Panc1 (cell line): ENCODE measurements at regions not wholly inside any gene's neighbourhood (a gene's known extent, or its start where the extent isn't known, plus 50 kb on each side); places are given as distances from the start of the nearest gene placed in this dataset.

Source experiments
- POLR2AphosphoS5 ChIP-seq: IDR thresholded peaks from 2 replicates; pipeline ENCODE4 v1.6.1; 2012; ENCODE audit warnings: mild to moderate bottlenecking, low read depth, low read length, moderate library complexity
- SIN3A ChIP-seq: IDR thresholded peaks from 2 replicates; pipeline ENCODE4 v1.6.1; 2012; ENCODE audit warnings: low read depth, mild to moderate bottlenecking, low read length, moderate library complexity, borderline replicate concordance; ENCODE audit not compliant: insufficient read depth
- TCF7L2 ChIP-seq: IDR thresholded peaks from 2 replicates; pipeline ENCODE4 v1.6.1; 2011; ENCODE audit warnings: mild to moderate bottlenecking, low read depth, low read length, inconsistent platforms
- TF ChIP-seq, protein P1 (sequence below): fragments of 450-650 bp; IDR thresholded peaks from 2 replicates; pipeline ENCODE4 v1.5.1; 2017; ENCODE audit warnings: mild to moderate bottlenecking
- TF ChIP-seq, protein P2 (sequence below), 2 experiments: IDR thresholded peaks; 2 replicates each; pipeline ENCODE4 v1.6.1; 2011 to 2012; ENCODE audit warnings: low read depth in 2 of 2, control low read depth in 1 of 2, low read length in 1 of 2, mild to moderate bottlenecking in 1 of 2, moderate library complexity in 1 of 2; ENCODE audit not compliant: insufficient read depth in 1 of 2

DNA sequence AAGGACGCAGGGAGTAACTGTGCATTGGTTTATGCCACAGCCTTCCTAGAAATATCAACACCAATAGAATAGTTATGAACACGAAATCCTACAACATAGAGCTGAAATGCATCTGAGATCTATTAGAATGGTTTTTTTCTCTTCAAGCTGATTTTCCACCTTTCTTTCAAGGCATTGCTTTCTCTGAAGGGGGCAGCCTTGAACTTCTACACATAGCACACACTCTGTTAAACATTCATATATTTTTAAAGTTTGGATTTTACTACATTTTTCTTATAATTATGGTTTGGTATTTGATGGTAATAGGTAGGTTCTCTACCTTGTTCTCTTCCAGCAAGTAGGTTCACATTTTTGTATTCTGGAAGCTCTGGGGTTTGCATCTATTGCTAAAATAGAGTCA, 661.8 kb downstream of the SEMA5A start:
- TF ChIP-seq, protein P1, sequence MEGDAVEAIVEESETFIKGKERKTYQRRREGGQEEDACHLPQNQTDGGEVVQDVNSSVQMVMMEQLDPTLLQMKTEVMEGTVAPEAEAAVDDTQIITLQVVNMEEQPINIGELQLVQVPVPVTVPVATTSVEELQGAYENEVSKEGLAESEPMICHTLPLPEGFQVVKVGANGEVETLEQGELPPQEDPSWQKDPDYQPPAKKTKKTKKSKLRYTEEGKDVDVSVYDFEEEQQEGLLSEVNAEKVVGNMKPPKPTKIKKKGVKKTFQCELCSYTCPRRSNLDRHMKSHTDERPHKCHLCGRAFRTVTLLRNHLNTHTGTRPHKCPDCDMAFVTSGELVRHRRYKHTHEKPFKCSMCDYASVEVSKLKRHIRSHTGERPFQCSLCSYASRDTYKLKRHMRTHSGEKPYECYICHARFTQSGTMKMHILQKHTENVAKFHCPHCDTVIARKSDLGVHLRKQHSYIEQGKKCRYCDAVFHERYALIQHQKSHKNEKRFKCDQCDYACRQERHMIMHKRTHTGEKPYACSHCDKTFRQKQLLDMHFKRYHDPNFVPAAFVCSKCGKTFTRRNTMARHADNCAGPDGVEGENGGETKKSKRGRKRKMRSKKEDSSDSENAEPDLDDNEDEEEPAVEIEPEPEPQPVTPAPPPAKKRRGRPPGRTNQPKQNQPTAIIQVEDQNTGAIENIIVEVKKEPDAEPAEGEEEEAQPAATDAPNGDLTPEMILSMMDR: no peak
- TF ChIP-seq TCF7L2: no peak
- no peak for TF ChIP-seq SIN3A
- no peak for TF ChIP-seq POLR2AphosphoS5
- TF ChIP-seq, protein P2, sequence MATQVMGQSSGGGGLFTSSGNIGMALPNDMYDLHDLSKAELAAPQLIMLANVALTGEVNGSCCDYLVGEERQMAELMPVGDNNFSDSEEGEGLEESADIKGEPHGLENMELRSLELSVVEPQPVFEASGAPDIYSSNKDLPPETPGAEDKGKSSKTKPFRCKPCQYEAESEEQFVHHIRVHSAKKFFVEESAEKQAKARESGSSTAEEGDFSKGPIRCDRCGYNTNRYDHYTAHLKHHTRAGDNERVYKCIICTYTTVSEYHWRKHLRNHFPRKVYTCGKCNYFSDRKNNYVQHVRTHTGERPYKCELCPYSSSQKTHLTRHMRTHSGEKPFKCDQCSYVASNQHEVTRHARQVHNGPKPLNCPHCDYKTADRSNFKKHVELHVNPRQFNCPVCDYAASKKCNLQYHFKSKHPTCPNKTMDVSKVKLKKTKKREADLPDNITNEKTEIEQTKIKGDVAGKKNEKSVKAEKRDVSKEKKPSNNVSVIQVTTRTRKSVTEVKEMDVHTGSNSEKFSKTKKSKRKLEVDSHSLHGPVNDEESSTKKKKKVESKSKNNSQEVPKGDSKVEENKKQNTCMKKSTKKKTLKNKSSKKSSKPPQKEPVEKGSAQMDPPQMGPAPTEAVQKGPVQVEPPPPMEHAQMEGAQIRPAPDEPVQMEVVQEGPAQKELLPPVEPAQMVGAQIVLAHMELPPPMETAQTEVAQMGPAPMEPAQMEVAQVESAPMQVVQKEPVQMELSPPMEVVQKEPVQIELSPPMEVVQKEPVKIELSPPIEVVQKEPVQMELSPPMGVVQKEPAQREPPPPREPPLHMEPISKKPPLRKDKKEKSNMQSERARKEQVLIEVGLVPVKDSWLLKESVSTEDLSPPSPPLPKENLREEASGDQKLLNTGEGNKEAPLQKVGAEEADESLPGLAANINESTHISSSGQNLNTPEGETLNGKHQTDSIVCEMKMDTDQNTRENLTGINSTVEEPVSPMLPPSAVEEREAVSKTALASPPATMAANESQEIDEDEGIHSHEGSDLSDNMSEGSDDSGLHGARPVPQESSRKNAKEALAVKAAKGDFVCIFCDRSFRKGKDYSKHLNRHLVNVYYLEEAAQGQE (IDR thresholded peaks at IDR 0.05; ENCODE audit: insufficient read depth in 1 of 2, low read depth in 2 of 2, low read length in 1 of 2): no peak
